Left colon (tissue), 2 donors: ENCODE measurements at regions not wholly inside any gene's neighbourhood (a gene's known extent, or its start where the extent isn't known, plus 50 kb on each side); places are given as distances from the start of the nearest gene placed in this dataset.
"Not testable (repeated sequence)": the region's sequence is repeated elsewhere in the genome, so short reads cannot be mapped to it uniquely, and the experiment has no call there.

Experiments
- ATAC-seq: fragments of 200-7000 bp; cut with Tn5 transposase; one replicate; pipeline ENCODE4 v1.9.1; 2020; ENCODE audit warnings: mild to moderate bottlenecking, moderate library complexity
- DNase-seq, 2 donors: peaks; one replicate each; pipeline ENCODE4 v3.0.0-alpha.2; 2020
- intact Hi-C, 2 donors: fragments of 100-400 bp; cut with DNase I in 1 of 2; cut with micrococcal nuclease in 1 of 2; formaldehyde crosslinking; loops; one replicate each; pipeline versions ENCODE4 v1.11.2 to v1.14.0; 2022; cut with DNase I, micrococcal nuclease
- donor health status: DM: no; HTN: no; CAD: no.
- donor health status: DM: yes; HTN: yes; CAD: no.

DNA sequence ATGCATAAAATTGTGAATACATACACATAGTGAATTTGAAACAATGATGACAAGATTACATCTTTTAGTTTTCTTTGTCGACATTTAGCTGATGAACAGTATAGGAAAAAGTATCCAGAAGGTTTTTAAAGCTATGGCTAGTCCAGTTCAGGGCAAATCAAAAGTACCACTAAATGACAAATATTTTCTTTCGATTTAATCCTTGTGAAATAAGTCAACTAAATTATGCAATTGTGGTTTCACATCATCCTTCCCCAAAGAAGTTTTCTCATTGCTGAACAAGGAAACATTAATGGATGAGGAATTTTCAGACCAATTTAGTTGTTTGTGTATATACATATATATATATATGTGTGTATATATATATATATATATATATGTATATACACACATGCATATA, 774.0 kb downstream of the DNAJB9 start:
- ATAC-seq = no peak
- DNase-seq = no peak
- intact Hi-C loops = no loop called here

DNA sequence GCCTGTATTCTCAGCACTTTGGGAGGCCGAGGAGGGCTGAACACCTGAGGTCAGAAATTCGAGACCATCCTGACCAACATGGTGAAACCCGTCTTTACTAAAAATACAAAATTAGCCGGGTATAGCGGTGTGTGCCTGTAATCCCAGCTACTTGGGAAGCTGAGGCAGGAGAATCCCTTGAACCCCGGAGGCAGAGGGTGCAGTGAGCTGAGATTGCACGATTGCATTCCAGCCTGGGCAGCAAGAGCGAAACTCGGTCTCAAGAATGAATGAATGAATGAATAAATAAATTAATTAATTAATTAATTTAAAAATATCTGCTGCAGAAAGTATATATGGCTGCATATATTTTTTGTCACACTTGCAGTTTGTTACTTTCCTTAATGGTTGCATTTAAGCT, 781.8 kb downstream of the DNAJB9 start:
- intact Hi-C loops = no loop called here
- DNase-seq = no peak
- ATAC-seq = no peak

DNA sequence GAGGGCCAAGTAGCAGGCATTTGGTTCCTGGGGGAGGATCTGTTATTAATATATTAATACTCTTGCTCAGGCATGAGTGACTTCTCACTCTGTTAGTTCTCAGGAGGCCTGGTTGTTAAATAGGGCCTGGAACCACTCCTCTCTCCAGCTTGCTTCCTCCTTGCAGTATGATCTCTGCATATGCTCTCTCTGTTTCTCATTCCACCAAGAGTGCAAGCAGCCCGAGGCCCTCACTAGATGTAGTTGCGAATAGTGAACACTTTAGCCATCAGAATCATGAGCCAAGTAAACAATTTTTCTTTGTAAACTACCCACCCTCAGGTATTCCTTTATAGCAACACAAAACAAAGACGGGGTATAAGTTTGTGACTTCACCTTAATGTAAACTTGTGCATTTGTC, 784.3 kb downstream of the DNAJB9 start:
- DNase-seq = no peak
- no peak for ATAC-seq
- intact Hi-C loops = no loop called here

DNA sequence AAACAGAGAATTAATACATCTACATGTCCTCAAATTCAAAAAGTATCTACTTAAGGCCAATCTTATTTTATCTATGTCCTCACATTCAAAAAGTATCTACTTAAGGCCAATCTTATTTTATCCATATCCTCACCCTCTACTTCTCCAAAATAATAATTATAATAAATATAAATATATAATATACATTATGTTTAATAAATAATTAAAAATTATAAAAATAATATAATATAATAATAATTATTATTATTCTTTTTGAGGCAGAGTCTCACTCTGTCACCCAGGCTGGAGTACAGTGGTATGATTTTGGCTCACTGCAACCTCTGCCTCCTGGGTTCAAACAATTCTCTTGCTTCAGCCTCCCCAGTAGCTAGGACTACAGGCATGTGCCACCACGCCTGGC, 784.9 kb downstream of the DNAJB9 start:
- DNase-seq (no peak), ATAC-seq (no peak)
- intact Hi-C loops = no loop called here

DNA sequence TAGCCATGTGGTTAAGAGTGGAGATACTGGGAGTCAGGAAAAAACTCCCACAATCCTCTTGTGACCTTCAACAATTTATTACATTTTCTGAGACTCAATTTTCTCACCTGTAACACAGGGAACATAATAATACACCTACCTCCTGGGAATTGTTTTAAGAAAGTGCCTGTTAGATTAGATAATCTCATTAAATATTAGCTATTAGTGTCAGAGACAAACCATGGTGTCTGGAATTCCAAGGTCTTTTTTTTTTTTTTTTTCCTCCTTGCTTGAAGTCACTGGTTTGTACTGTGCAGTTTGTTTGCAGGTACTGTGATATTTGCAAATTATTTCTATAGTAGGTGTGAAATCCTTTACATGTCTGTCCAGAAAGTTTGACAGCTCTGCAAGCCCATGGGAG, 806.1 kb downstream of the DNAJB9 start:
- DNase-seq (no peak), ATAC-seq (no peak)
- intact Hi-C loops = no loop called here

DNA sequence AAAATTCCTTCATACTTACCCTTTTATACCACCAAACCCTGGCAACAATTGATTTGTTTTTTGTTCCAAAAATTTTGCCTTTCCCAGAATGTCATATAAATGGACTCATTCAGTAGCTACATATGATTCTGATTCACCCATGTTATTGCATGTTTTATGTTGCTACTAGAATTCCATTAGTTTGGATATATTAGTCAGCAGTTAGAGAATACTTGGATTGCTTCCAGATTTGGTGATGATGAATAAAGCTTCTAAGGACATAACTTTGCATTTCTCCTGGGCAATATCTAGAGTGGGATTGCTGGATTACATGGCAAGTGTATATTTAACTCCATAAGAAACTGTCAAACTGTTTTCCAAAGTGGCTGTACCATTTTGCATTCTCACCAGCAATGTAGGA, 806.9 kb downstream of the DNAJB9 start:
- no peak for DNase-seq
- intact Hi-C loops = no loop called here
- ATAC-seq = no peak

DNA sequence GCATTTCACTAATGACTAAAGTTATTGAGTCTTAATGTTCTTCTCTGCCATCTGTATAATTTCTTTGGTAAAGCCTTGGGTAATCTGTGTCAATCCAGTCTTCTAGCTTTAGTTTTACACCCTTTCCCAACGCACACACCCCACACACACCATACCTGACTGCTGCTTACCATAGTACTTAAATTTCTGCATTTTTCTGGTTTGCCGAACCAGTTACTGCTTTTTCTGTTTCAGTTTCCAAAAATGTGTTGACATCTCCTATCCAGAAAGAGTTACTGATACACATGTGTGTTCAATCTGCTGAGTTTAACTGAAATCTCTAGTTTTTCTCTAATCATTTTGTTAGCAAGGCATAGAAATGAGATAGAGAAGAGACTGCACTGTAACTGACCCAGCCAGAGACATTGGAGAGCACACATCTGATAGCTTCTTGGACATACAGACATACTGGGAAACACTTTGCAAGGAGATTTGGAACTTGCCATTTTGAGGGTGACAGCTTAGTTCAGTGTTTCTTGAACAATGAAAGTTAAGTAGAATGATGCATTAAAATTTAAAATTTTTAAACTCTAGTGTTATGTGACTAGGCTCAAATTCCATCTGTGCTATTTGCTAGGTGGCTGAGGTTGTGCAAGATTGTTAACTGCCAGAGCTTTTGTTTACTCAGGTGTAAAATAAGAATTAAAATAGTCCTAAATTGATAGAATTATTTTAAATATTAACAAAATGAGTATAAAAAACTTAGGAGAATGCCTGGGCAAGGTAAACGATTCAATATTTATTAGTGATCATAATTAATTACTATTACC, 807.6 kb downstream of the DNAJB9 start:
- intact Hi-C loops = no loop called here
- DNase-seq (no peak), ATAC-seq (no peak)

DNA sequence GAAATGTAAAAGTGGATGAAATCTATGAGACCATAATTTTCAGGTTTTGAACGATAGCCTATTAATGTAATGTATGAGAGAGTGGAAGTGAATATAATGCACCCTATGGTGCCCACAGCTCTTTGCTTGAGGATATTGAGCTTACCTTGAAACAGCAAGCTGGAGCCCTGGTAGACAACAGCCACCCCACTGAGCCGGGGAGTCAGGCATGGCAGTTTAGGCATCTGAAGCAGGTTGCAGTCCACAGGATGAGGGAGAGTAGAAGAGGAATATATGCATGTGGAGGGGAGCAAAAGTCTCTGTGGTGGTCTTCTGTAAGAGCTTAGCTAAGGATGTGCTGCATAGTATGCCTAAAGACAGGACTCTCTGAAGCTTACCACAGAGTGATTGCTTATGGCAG, 817.3 kb downstream of the DNAJB9 start:
- ATAC-seq (no peak), DNase-seq (no peak)
- intact Hi-C loops = no loop called here

DNA sequence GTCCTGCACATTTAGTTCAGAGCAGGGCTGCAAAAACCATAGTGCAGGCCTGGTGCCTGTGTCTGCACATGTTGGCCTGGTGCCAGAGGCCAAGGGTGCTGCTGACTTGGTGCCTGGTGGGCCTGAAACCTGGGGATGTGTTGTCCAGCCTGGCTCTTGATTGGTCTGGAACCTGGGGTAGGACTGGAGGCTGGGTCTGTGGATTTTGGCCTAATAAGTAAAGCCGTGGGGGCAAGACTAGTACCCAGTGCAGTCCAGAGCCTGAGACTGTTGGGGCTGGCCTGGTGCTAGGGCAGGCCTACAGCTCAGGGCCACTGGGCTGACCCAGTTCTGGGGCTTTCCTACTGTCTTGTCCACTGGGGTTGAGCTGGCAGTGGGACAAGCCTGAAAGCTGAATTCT, 817.9 kb downstream of the DNAJB9 start:
- intact Hi-C loops = no loop called here
- DNase-seq (no peak), ATAC-seq (no peak)

DNA sequence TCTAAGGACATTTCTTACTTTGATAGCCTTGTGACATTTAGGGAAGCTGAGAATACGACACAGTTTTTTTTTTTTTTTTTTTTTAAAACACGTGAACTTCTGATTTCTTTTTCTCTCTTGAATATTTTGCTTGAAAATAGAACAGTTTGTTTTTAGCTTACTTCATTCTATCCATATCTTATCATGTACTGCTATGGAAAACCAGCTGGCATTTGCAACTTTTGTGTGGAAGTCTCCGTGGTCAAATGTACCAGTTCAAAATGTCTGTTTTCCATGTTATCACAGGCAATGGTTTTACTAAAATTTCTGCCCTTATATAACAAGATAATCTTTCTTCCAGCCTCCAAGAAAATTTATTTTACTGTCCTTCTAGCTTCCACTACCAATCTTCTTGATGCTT, 821.6 kb downstream of the DNAJB9 start:
- no peak for DNase-seq
- no peak for ATAC-seq
- intact Hi-C loops = no loop called here

DNA sequence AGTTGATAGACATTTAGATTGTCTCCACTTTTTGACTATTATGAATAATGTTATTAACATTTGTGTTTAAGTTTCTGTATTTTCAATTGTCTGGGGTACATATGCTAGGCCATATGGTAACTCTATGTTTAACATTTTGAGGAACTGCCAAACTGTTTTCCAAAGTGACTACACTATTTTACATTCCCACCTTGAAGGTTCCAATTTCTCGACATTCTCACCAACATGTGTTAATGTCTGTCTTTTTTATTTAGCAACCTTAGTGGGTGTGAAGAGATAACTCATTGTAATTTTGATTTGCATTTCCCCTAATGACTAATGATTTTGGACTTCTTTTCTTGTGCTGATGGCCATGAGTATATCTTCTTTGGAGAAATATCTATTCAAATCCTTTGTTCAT, 832.4 kb downstream of the DNAJB9 start:
- DNase-seq (no peak), ATAC-seq (no peak)
- intact Hi-C loops = no loop called here

DNA sequence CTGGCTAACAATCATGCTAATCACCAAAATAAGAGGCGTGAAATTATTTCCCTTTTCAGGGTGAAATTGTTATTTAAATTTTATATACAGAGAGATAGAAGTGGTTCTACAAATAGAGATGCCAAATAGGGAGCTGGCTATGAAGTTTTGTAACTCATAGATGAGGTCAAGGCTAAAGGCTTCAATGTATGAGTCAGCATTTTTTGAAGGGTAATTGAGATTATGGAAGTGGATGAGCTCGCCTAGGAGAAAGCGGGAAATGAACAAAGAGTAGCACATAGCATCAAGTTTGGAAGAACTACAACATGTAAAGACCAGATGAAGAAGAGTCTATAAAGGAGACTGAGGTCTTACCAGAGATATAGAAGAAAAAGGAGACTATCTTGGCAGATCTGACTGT, 838.1 kb downstream of the DNAJB9 start:
- DNase-seq = no peak
- intact Hi-C loops = no loop called here
- ATAC-seq = no peak

DNA sequence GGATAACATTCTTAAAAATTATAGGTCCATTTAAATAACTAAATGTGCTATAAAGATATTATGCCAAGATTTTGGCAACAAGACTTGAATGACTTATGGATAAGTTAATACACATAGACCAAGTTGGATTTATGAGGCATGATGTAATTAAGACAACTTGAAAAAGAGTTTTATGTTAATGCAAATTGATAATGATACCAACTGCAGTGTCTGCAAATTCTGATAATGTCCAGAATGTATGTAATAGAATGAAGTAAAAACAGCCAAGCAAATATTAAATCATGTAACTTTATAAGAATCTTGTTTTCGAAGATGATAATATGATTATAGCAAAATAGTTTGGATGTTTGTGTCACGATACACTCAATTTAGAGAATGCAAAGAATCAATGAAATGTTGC, 868.3 kb downstream of the DNAJB9 start:
- DNase-seq (no peak), ATAC-seq (no peak)
- intact Hi-C loops = no loop called here

DNA sequence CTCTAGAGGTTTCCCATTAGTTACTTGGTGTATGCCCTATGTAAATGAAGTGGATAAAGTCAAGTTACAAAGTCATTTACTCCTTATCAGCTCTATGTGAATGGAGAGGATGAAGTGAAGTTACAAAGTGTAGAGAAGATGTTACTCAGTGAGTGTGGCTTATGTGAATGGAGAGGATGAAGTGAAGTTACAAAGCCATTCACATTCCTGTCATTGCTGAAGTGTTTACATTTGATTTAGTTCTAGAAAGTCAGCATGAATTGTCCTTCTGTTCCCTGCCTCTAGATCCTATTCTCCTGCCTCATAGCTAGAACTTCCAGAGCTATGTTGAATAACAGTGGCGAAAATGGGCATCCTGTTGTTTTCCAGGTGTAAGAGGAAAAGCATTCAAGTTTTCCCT, 880.1 kb downstream of the DNAJB9 start:
- intact Hi-C loops = no loop called here
- DNase-seq = no peak
- no peak for ATAC-seq

DNA sequence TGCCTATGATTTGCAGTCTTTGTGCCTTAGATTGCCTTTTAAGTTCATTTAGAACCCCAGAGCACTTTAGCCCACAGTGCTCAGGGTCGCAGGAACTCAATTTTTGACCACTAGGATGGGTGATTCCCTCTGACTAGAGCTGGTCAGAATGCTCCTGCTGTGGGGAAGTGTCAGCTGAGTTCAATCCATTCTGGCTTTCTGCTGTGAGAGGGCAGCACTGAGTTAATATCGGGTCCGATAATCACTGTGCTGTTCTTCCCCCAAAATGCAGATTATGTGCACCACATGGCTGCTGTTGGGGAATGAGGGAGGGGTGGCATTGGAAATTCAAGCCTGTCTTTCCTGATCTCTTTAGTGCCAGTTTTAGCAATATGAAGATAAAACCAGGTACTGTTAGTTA, 886.4 kb downstream of the DNAJB9 start:
- intact Hi-C loops = no loop called here
- no peak for ATAC-seq

DNA sequence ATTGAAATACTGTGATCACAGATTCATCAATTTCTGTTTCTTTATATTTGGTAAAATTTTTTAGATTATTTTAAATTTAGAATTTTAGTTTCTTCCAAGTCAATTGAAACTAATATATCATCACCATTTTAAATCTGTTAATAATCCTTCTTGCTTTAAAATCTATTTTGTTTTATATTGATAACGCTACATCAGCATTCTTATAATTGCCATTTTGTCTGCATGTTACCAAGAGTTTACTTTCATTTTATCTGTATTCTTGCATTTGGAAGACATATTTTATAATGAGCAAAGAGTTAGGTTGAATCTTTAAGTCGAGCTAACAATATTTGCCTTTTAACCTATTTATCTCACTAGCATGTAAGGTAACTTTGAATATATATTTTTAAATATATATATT, 890.6 kb downstream of the DNAJB9 start:
- ATAC-seq (no peak), DNase-seq (no peak)
- intact Hi-C loops = no loop called here

More for the DNA sequence above, 886.4 kb downstream of the DNAJB9 start:
- no peak for DNase-seq

DNA sequence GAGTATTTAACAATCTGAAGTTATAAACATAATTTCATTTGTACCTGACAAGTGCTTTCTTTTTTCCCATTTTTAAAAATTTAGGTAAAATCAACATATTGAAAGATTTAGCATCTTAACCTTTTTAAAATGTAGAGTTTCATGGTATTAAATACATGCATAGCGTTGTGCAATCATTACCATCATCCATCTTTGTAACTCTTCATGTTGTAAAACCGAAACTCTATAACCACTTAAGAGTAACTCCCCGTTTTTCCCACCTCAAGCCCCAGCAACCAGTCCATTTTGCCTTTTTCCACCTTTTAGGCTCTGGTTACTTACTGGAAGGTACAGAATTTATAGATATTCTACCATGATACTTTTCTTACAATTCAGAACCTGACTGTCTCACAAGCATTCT, 892.5 kb downstream of the DNAJB9 start:
- DNase-seq (no peak), ATAC-seq (no peak)
- intact Hi-C loops = no loop called here

DNA sequence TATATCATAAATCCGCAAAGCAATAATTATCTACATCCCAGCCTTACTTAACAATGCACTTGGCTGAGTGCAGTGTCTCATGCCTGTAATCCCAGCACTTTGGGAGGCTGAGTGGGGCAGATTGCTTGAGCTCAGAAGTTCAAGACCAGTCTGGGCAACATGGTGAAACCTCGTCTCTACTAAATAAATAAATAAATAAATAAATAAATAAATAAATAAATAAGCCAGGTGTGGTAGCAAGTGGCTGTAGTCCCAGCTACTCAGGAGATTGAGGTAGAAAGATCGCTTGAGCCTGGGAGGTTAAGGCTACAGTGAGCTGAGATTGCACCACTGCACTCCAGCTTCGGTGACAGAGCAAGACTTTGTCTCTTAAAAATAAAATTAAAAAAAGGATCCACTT, 898.1 kb downstream of the DNAJB9 start:
- DNase-seq, ATAC-seq, intact Hi-C loops: not testable (repeated sequence)

DNA sequence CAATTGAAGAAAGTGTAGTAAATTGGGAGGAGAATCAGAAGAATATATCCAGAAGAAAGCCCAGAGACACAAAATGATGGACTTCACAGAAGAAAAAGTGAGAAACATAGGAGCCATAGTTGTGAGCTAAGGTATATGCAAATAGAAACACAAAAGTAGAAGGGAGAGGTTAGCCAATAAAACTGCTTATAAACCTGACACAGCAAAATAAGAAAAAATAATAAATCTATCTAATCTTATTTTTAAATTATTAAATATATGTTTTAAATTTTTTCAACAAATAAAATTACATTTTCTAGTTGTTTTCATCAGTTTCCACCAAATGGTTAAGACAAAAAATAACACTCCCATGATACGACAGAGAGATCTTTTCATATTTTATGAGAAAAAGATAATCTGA, 903.5 kb downstream of the DNAJB9 start:
- ATAC-seq (no peak), DNase-seq (no peak)
- intact Hi-C loops = no loop called here

DNA sequence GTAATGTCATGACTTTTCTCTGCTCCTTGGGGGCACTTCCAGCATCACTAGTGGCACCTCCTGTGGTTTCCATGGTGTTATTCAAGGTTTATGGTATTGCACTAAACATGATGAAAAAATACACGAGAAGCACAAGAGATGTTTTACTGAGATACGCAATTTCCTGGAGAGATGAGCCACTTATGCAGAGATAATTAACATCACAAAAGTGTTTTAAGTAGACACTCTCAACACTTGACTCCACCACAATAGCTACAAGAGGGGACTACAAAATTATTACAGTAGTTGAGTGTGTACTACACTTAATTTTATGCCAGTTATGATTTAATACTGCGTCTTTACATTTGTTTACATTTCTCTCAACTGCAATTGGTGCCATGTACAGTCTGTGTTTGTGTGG, 906.7 kb downstream of the DNAJB9 start:
- intact Hi-C loops = no loop called here
- ATAC-seq = no peak
- DNase-seq = no peak

DNA sequence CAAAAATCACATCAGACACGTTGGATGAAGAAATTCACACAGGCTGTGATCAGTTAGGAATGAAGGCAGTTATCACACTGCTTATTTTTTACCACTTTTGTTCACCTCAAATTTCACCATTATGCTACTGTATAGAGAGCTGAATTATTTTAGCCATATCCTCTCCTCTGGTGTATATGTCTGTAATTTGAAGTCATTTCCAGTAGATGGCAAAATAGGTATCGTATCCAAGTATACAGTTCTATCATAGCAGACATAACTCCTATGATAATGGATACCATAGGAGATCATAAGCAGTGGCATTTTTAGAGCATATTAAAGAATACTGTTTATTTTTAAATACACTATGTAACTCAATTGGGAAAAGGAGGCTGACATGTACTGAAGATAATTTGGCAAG, 909.7 kb downstream of the DNAJB9 start:
- no peak for DNase-seq
- intact Hi-C loops = no loop called here
- no peak for ATAC-seq
